ENCODE measurements at regions not wholly inside any gene's neighbourhood (a gene's known extent, or its start where the extent isn't known, plus 50 kb on each side); places are given as distances from the start of the nearest gene placed in this dataset.
"Not testable (repeated sequence)": the region's sequence is repeated elsewhere in the genome, so short reads cannot be mapped to it uniquely, and the experiment has no call there.

GRCh38 chr3:153221748-153222162 lies 59.7 kb downstream of the RAP2B start:
- no peaks in the 10 kb centered on the region for H3K27me3 ChIP-seq

GRCh38 chr3:153226877-153227276 lies 64.9 kb downstream of the RAP2B start:
- DNase-seq; H3K27me3 ChIP-seq; H3K4me1 ChIP-seq; intact Hi-C loops (cut with DNase I); H3K9me3 ChIP-seq; ATAC-seq; H3K36me3 ChIP-seq (replicated peaks in 1 of 2; ENCODE audit: insufficient read depth in 1 of 2, low read depth in 2 of 2); H3K4me3 ChIP-seq; H3K27ac ChIP-seq: not testable (repeated sequence)
- 49 to 51% methylated on average over 5 of the region's 5 CpGs for WGBS, 2 donors

More at GRCh38 chr3:153221748-153222162, 59.7 kb downstream of the RAP2B start:
- intact Hi-C loops (cut with DNase I) = no loop called here
- ATAC-seq (peak; percentile 74), DNase-seq (peak; percentile 13 to 80 (median 22))
- H3K4me3 ChIP-seq = no peak overlapping the region
- H3K4me1 ChIP-seq = no peaks in the 10 kb centered on the region
- TF ChIP-seq POLR2A (IDR thresholded peaks at IDR 0.05) (peak in 2 of 3 donors; percentile 31 to 44), CTCF (IDR thresholded peaks at IDR 0.05) (no peak)
- 48 to 65% methylated on average over 9 of the region's 9 CpGs for WGBS, 2 donors
- peak overlapping the region in 2 of 4 donors; percentile 12 to 75 for H3K27ac ChIP-seq
- no peaks in the 10 kb centered on the region for H3K9me3 ChIP-seq
- no peaks in the 10 kb centered on the region for H3K36me3 ChIP-seq (replicated peaks in 1 of 2; ENCODE audit: insufficient read depth in 1 of 2, low read depth in 2 of 2)

- H3K4me3 ChIP-seq; intact Hi-C loops (cut with DNase I); H3K27me3 ChIP-seq; ATAC-seq; DNase-seq; H3K36me3 ChIP-seq (replicated peaks in 1 of 2; ENCODE audit: insufficient read depth in 1 of 2, low read depth in 2 of 2); H3K27ac ChIP-seq; H3K9me3 ChIP-seq; H3K4me1 ChIP-seq: not testable (repeated sequence)
- WGBS, 2 donors = 59 to 61% methylated on average over 8 of the region's 8 CpGs
Measured at GRCh38 chr3:153230427-153230826, 68.4 kb downstream of the RAP2B start.

- not testable (repeated sequence) for ATAC-seq; H3K4me3 ChIP-seq; H3K36me3 ChIP-seq (replicated peaks in 1 of 2; ENCODE audit: insufficient read depth in 1 of 2, low read depth in 2 of 2)
Measured at GRCh38 chr3:153231245-153231644, 69.2 kb downstream of the RAP2B start.

GRCh38 chr3:153232050-153232752 lies 70.2 kb downstream of the RAP2B start:
- ATAC-seq; H3K36me3 ChIP-seq (replicated peaks in 1 of 2; ENCODE audit: insufficient read depth in 1 of 2, low read depth in 2 of 2); H3K4me1 ChIP-seq; H3K27ac ChIP-seq; H3K27me3 ChIP-seq; H3K4me3 ChIP-seq; intact Hi-C loops (cut with DNase I); H3K9me3 ChIP-seq; DNase-seq: not testable (repeated sequence)
- 69 to 77% methylated on average over 11 of the region's 11 CpGs for WGBS, 2 donors

More at GRCh38 chr3:153231245-153231644, 69.2 kb downstream of the RAP2B start:
- H3K27ac ChIP-seq; H3K9me3 ChIP-seq; DNase-seq; H3K27me3 ChIP-seq; intact Hi-C loops (cut with DNase I); H3K4me1 ChIP-seq: not testable (repeated sequence)
- WGBS, 2 donors = 72 to 77% methylated on average over 3 of the region's 3 CpGs

- Histone ChIP-seq H3K27me3 (no peaks in the 10 kb centered on the region), H3K36me3 (replicated peaks in 1 of 2; ENCODE audit: insufficient read depth in 1 of 2, low read depth in 2 of 2) (no peaks in the 10 kb centered on the region), H3K27ac (no peak overlapping the region), H3K4me3 (no peak overlapping the region), H3K4me1 (no peaks in the 10 kb centered on the region), H3K9me3 (no peaks in the 10 kb centered on the region)
- TF ChIP-seq POLR2A (IDR thresholded peaks at IDR 0.05) = no peak
- no peak for TF ChIP-seq CTCF (IDR thresholded peaks at IDR 0.05)
- intact Hi-C loops (cut with DNase I) = no loop called here
- ATAC-seq (no peak), DNase-seq (no peak)
- WGBS, 2 donors = 77 to 82% methylated on average over 3 of the region's 3 CpGs
Measured at GRCh38 chr3:153232851-153233271, 70.8 kb downstream of the RAP2B start.

- ATAC-seq = no peak
- TF ChIP-seq CTCF (IDR thresholded peaks at IDR 0.05) (no peak), POLR2A (IDR thresholded peaks at IDR 0.05) (no peak)
- H3K27ac ChIP-seq = no peak overlapping the region
- intact Hi-C loops (cut with DNase I) = no loop called here
- no peaks in the 10 kb centered on the region for H3K36me3 ChIP-seq (replicated peaks in 1 of 2; ENCODE audit: insufficient read depth in 1 of 2, low read depth in 2 of 2)
- H3K4me3 ChIP-seq = no peak overlapping the region
- H3K4me1 ChIP-seq = no peaks in the 10 kb centered on the region
- no peaks in the 10 kb centered on the region for H3K27me3 ChIP-seq
- no peaks in the 10 kb centered on the region for H3K9me3 ChIP-seq
- no peak for DNase-seq
Measured at GRCh38 chr3:153233986-153234385, 72.0 kb downstream of the RAP2B start.

Data from body of pancreas (tissue), 4 donors.